Astrocyte (in vitro differentiated cells and primary cell): ENCODE measurements at regions not wholly inside any gene's neighbourhood (a gene's known extent, or its start where the extent isn't known, plus 50 kb on each side); places are given as distances from the start of the nearest gene placed in this dataset.

ENCODE experiments used
- DNase-seq: peaks from one replicate; pipeline ENCODE4 v3.0.0-alpha.2; 2010; ENCODE audit warnings: low read depth
- FAIRE-seq: peaks from 2 replicates; lab custom pipeline; 2011; peaks lifted over from hg19 to GRCh38; lab: Jason Lieb, UNC
- H2AFZ ChIP-seq: 2 replicates; pipeline ENCODE4 v1.6.0; 2012; ENCODE audit warnings: low read depth, low read length, inconsistent platforms
- H3K27ac ChIP-seq: 2 replicates; pipeline ENCODE4 v1.5.1; 2011; ENCODE audit warnings: low read depth, low read length, inconsistent platforms
- H3K27me3 ChIP-seq: 2 replicates; pipeline ENCODE4 v1.6.0; 2011; ENCODE audit warnings: low read length, inconsistent platforms; ENCODE audit not compliant: insufficient read depth
- H3K36me3 ChIP-seq: 2 replicates; pipeline ENCODE4 v1.5.1; 2011; ENCODE audit warnings: low read length, inconsistent platforms; ENCODE audit not compliant: insufficient read depth
- H3K4me1 ChIP-seq: 2 replicates; pipeline ENCODE4 v1.5.1; 2011; ENCODE audit warnings: low read length, inconsistent platforms; ENCODE audit not compliant: insufficient read depth
- H3K4me2 ChIP-seq: 2 replicates; pipeline ENCODE4 v1.6.0; 2012; ENCODE audit warnings: low read length, inconsistent platforms
- H3K4me3 ChIP-seq: 2 replicates; pipeline ENCODE4 v1.5.1; 2011; ENCODE audit warnings: low read depth, mild to moderate bottlenecking, low read length, inconsistent platforms; ENCODE audit not compliant: insufficient read depth
- H3K79me2 ChIP-seq: 2 replicates; pipeline ENCODE4 v1.6.0; 2012; ENCODE audit warnings: mild to moderate bottlenecking, low read length, inconsistent platforms; ENCODE audit not compliant: insufficient read depth
- H3K9ac ChIP-seq: 2 replicates; pipeline ENCODE4 v1.6.0; 2012; ENCODE audit warnings: mild to moderate bottlenecking, low read length, inconsistent platforms
- H3K9me3 ChIP-seq: 2 replicates; pipeline ENCODE4 v1.5.1; 2012; ENCODE audit warnings: low read depth, mild to moderate bottlenecking, low read length, inconsistent platforms; ENCODE audit not compliant: insufficient read depth
- H4K20me1 ChIP-seq: 2 replicates; pipeline ENCODE4 v1.6.0; 2012; ENCODE audit warnings: low read length, inconsistent platforms; ENCODE audit not compliant: insufficient read depth
- H3K27ac Mint-ChIP-seq: one replicate; pipeline ENCODE4 v1.8.0; 2021; ENCODE audit warnings: mild to moderate bottlenecking, mixed read lengths; ENCODE audit not compliant: unreplicated experiment
- H3K27me3 Mint-ChIP-seq: one replicate; pipeline ENCODE4 v1.8.0; 2021; ENCODE audit warnings: low read depth, mixed read lengths; ENCODE audit not compliant: unreplicated experiment
- H3K36me3 Mint-ChIP-seq: one replicate; pipeline ENCODE4 v1.8.0; 2021; ENCODE audit warnings: low read depth, mixed read lengths; ENCODE audit not compliant: unreplicated experiment
- H3K4me1 Mint-ChIP-seq: one replicate; pipeline ENCODE4 v1.8.0; 2021; ENCODE audit warnings: low read depth, mixed read lengths; ENCODE audit not compliant: unreplicated experiment
- H3K4me3 Mint-ChIP-seq: one replicate; pipeline ENCODE4 v1.8.0; 2021; ENCODE audit warnings: mild to moderate bottlenecking, moderate library complexity, mixed read lengths; ENCODE audit not compliant: unreplicated experiment
- H3K9me3 Mint-ChIP-seq: one replicate; pipeline ENCODE4 v1.8.0; 2021; ENCODE audit warnings: mild to moderate bottlenecking, mixed read lengths; ENCODE audit not compliant: unreplicated experiment
- CTCF ChIP-seq: IDR thresholded peaks from 2 replicates; pipeline ENCODE4 v1.5.1; 2011; ENCODE audit warnings: low read depth, mild to moderate bottlenecking, inconsistent platforms, low read length, moderate library complexity; ENCODE audit not compliant: insufficient read depth
- EZH2 ChIP-seq: IDR thresholded peaks from 2 replicates; pipeline ENCODE4 v1.6.1; 2012; ENCODE audit warnings: mild to moderate bottlenecking, low read length, inconsistent platforms; ENCODE audit not compliant: insufficient read depth

DNA sequence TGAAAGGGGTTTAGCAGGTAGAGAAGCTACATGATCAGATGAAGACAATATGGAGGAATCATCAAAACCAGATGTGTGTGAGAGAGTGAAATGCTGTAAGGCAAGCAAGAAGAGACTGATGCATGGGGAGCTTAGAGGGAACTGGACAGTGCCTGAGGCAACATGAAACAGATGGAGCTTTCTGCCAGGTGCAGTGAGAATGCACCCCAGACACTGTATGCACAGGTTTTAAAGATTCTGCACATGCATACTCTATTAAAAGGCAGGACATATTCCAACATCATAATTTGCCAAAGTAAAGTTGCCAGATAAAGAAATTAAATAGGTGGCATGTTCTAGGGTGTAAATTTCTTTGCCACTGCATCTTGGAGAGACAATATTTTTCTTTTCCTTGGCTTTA, 200.1 kb downstream of the AMY1C start:
- Histone ChIP-seq H3K9me3 (no peaks in the 10 kb centered on the region), H3K9ac (no peak overlapping the region), H3K27me3 (no peaks in the 10 kb centered on the region), H3K4me1 (no peaks in the 10 kb centered on the region), H3K4me3 (no peak overlapping the region), H4K20me1 (no peaks in the 10 kb centered on the region), H3K27ac (no peak overlapping the region), H3K79me2 (no peaks in the 10 kb centered on the region), H2AFZ (no peak overlapping the region), H3K4me2 (no peak overlapping the region), H3K36me3 (no peaks in the 10 kb centered on the region)
- no peak for FAIRE-seq
- H3K9me3 Mint-ChIP-seq, result no peaks in the 10 kb centered on the region
- H3K4me1 Mint-ChIP-seq, result no peaks in the 10 kb centered on the region
- TF ChIP-seq EZH2 (no peak), CTCF (no peak)
- H3K36me3 Mint-ChIP-seq, result no peaks in the 10 kb centered on the region
- no peak for DNase-seq
- no peak overlapping the region for H3K4me3 Mint-ChIP-seq
- H3K27me3 Mint-ChIP-seq, result no peaks in the 10 kb centered on the region
- no peak overlapping the region for H3K27ac Mint-ChIP-seq

- no peaks in the 10 kb centered on the region for H3K9me3 ChIP-seq
- no peak for DNase-seq
- Mint-ChIP-seq H3K27ac (no peak overlapping the region), H3K36me3 (no peaks in the 10 kb centered on the region), H3K9me3 (no peaks in the 10 kb centered on the region), H3K4me3 (no peak overlapping the region), H3K4me1 (no peaks in the 10 kb centered on the region), H3K27me3 (no peaks in the 10 kb centered on the region)
- H3K4me3 ChIP-seq, result no peak overlapping the region
- no peak overlapping the region for H3K9ac ChIP-seq
- H3K27ac ChIP-seq, result no peak overlapping the region
- H3K4me2 ChIP-seq, result no peak overlapping the region
- TF ChIP-seq CTCF (no peak), EZH2 (no peak)
- H3K4me1 ChIP-seq, result no peaks in the 10 kb centered on the region
- H3K79me2 ChIP-seq, result no peaks in the 10 kb centered on the region
- no peaks in the 10 kb centered on the region for H3K27me3 ChIP-seq
- H2AFZ ChIP-seq, result no peak overlapping the region
- no peaks in the 10 kb centered on the region for H3K36me3 ChIP-seq
- no peak for FAIRE-seq
- no peaks in the 10 kb centered on the region for H4K20me1 ChIP-seq
Measured at GRCh38 chr1:103953386-103953785, 203.7 kb downstream of the AMY1C start.

DNA sequence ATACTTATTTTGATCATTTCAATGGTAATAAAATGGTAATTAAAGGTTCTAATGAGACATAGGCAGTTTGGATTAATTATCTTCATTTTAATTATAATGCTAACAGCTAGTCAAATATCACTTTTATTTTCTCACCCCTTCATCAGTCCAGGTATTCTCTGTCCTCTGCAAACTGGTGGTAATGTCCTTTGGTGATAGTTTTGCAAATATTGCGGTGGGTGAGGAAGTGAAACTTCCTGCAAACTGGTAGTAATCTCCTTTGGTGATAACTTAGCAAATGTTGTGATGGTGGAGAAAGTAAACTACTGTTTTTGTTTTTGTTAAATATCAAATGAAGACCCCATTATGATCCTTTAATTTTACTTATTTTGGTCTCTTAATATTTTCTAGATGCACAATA, 209.0 kb downstream of the AMY1C start:
- Histone ChIP-seq H3K79me2 (no peaks in the 10 kb centered on the region), H3K27ac (no peak overlapping the region), H3K4me3 (no peak overlapping the region), H3K9me3 (peaks cover 12% of the 10 kb centered on the region), H3K36me3 (no peaks in the 10 kb centered on the region), H3K4me2 (no peak overlapping the region), H3K4me1 (no peaks in the 10 kb centered on the region), H4K20me1 (no peaks in the 10 kb centered on the region), H2AFZ (no peak overlapping the region), H3K9ac (no peak overlapping the region), H3K27me3 (no peaks in the 10 kb centered on the region)
- TF ChIP-seq CTCF (no peak), EZH2 (no peak)
- Mint-ChIP-seq H3K27ac (no peak overlapping the region), H3K36me3 (no peaks in the 10 kb centered on the region), H3K27me3 (no peaks in the 10 kb centered on the region), H3K4me1 (no peaks in the 10 kb centered on the region), H3K4me3 (no peak overlapping the region), H3K9me3 (peaks cover 6% of the 10 kb centered on the region)
- DNase-seq, result no peak
- no peak for FAIRE-seq
